GM23338 (cell line): ENCODE measurements at regions not wholly inside any gene's neighbourhood (a gene's known extent, or its start where the extent isn't known, plus 50 kb on each side); places are given as distances from the start of the nearest gene placed in this dataset.

Experiments
- EZH2 ChIP-seq: fragments of 200-600 bp; sonication (generic); IDR thresholded peaks from one replicate; pipeline ENCODE4 v1.8.0; 2017; ENCODE audit warnings: antibody characterized with exemption, mild to moderate bottlenecking, low read depth; ENCODE audit not compliant: unreplicated experiment
- TF ChIP-seq, protein P1 (sequence below), 2 experiments: fragments of 200-600 bp in 1 of 2; sonication (generic) in 1 of 2; conservative IDR thresholded peaks; 2 replicates each; pipeline versions ENCODE4 v1.5.1 to v1.6.1; 2016 to 2017; ENCODE audit warnings: antibody characterized with exemption in 2 of 2, low read depth in 2 of 2, mild to moderate bottlenecking in 2 of 2, moderate library complexity in 1 of 2

DNA sequence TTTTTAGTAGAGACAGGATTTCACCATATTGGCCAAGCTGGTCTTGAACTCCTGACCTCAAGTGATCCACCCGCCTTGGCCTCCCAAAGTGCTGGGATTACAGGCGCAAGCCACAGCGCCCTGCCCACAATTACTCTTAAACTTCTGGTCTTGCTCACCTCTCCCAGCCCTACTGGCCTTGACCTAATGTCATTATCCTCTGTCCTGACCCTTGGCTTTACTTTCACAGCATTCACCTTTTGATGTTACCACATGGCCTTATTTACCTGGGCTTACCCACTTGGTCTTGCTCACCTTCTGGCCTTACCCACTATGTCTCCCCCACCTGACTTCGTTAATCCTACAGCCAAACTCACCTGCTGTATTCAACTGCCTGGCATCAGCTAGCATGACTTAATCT lies 105.9 kb downstream of the IL12A start:
- no peak for TF ChIP-seq EZH2
- TF ChIP-seq, protein P1, sequence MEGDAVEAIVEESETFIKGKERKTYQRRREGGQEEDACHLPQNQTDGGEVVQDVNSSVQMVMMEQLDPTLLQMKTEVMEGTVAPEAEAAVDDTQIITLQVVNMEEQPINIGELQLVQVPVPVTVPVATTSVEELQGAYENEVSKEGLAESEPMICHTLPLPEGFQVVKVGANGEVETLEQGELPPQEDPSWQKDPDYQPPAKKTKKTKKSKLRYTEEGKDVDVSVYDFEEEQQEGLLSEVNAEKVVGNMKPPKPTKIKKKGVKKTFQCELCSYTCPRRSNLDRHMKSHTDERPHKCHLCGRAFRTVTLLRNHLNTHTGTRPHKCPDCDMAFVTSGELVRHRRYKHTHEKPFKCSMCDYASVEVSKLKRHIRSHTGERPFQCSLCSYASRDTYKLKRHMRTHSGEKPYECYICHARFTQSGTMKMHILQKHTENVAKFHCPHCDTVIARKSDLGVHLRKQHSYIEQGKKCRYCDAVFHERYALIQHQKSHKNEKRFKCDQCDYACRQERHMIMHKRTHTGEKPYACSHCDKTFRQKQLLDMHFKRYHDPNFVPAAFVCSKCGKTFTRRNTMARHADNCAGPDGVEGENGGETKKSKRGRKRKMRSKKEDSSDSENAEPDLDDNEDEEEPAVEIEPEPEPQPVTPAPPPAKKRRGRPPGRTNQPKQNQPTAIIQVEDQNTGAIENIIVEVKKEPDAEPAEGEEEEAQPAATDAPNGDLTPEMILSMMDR (conservative IDR thresholded peaks at IDR 0.05; ENCODE audit: low read depth in 2 of 2) = no peak
